22Rv1 (cell line): ENCODE measurements at regions not wholly inside any gene's neighbourhood (a gene's known extent, or its start where the extent isn't known, plus 50 kb on each side); places are given as distances from the start of the nearest gene placed in this dataset.

Experiments
- ZFX ChIP-seq: fragments of 450-650 bp; IDR thresholded peaks from 2 replicates; pipeline ENCODE4 v1.6.1; 2017; ENCODE audit warnings: antibody characterized with exemption, borderline replicate concordance
- TF ChIP-seq, protein P1 (sequence below): fragments of 450-650 bp; IDR thresholded peaks from 2 replicates; pipeline ENCODE4 v1.5.1; 2017; ENCODE audit warnings: mild to moderate bottlenecking

DNA sequence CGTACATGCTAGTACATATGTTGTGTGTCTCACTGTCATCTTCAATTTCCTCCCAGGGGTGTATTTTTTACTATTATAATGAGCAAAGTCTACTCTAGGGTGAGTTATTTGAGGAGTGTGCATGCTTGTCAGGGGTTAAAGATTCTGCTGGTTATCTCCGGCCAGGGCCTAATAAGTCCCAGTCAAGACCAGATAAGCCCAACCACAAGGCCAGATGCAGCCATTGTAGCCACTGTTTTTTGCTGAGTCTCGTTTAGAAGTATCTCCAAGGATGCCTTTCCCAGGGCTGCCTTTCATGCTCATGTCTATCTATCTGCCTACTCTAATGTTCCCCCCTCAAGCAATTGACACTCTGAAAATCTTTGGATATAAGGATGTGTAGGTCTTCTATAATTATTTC lies 300.5 kb downstream of the IPO8 start:
- TF ChIP-seq, protein P1, sequence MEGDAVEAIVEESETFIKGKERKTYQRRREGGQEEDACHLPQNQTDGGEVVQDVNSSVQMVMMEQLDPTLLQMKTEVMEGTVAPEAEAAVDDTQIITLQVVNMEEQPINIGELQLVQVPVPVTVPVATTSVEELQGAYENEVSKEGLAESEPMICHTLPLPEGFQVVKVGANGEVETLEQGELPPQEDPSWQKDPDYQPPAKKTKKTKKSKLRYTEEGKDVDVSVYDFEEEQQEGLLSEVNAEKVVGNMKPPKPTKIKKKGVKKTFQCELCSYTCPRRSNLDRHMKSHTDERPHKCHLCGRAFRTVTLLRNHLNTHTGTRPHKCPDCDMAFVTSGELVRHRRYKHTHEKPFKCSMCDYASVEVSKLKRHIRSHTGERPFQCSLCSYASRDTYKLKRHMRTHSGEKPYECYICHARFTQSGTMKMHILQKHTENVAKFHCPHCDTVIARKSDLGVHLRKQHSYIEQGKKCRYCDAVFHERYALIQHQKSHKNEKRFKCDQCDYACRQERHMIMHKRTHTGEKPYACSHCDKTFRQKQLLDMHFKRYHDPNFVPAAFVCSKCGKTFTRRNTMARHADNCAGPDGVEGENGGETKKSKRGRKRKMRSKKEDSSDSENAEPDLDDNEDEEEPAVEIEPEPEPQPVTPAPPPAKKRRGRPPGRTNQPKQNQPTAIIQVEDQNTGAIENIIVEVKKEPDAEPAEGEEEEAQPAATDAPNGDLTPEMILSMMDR: no peak
- TF ChIP-seq ZFX: no peak
